D341Med (cell line): ENCODE measurements at regions not wholly inside any gene's neighbourhood (a gene's known extent, or its start where the extent isn't known, plus 50 kb on each side); places are given as distances from the start of the nearest gene placed in this dataset.
A peak's percentile ranks its signal among the peaks of the same experiment; 100 is the strongest.

Source experiments
- DNase-seq: peaks from one replicate; pipeline ENCODE4 v3.0.0; 2012; ENCODE audit warnings: low spot score

DNA sequence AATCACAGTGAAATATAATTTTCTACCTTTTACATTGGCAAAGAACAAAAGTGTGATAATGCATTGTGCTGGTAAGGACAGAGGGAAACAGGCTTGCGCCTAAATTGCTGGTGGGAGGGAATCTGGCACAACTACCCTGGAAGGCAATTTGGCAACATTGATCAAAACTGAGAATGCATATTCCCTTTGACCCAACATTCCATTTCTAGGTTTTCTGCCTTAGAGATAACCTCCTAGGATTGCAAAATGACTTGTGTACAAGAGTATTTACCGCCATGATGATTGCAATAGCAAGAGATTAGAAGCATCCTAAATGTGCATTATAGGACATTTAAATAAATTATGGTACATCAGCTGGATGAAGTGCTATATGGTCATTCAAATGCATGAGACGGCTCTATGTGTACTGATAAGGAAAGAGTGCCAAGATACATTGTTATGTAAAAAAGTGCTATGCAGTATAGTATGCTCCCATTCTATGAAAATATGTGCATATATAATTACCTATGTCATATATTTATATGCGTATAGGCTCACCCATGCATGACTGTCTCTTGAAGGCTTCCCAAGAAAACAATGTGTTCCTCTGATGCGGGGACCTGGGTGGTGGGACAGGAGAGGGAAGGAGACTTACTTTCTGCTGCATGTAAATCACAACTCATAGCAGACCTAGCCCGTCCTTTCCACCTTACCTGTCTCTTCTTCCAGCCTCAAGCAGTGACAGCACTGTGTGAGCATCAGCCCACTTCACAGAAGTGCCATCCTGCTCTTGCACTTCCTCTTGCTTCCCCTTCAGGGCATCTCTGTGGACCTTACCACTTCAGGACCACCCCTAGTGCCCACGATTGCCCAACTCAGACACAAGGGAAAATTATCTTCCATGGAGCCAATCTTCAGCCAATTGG is 249.9 kb upstream of the TLE3 start:
- DNase-seq: peak; percentile 4

DNA sequence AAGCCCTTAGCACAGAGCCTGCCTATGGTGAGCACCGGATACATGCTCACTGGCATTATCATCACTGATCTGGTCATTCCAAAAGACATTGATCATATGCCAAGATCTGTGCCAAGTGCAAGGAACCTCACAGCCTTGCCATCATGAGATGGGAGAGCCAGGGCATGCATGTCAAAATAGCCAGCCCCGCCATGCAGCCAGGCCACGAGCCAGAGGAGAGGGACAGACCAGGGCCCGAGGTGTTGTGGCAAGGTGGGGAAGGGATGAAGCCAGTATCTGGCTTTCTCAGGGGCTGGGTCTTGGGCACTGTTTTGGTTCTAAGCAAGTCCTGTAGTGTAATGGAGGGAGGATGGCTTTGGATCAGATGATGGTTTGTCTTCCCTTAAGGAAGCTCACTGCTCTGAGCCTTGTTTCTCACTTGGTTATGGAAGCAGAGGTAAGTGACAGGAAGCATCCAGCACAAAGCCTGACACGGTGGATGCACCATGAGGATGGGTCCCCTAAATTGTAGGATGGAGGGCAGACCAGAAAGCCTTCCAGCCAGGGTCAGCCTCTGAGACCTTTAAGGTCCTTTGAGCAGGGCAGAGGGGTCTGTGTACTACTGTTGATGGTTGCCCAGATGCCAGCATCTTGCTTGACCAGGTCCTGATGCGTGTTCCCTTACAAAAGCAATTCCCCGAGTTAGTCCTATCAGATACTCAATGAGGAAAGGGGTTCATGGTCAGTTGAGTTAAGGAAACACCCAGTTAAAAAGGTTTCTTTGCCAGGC is 247.7 kb upstream of the TLE3 start:
- DNase-seq: peak; percentile 11

DNA sequence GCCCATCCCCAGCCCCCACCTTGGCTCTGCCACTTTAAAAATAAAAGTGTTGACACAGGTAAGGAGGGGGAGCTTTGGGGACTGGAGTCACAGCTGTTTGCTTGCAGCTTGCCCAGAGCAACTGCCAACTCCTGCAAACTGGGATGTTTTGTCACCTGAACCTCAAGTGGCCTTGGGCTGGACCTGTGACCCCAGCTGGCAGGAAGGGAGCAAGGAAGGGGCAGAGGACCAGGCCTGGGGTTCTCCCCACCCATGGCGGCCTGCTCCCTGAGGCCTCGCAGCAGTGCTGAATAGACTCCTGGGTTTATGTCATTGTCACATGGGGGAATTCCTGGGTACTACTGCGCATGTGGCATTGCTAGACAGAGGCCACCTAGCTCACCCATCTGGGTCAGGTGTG is 246.9 kb upstream of the TLE3 start:
- peak; percentile 69 for DNase-seq

DNA sequence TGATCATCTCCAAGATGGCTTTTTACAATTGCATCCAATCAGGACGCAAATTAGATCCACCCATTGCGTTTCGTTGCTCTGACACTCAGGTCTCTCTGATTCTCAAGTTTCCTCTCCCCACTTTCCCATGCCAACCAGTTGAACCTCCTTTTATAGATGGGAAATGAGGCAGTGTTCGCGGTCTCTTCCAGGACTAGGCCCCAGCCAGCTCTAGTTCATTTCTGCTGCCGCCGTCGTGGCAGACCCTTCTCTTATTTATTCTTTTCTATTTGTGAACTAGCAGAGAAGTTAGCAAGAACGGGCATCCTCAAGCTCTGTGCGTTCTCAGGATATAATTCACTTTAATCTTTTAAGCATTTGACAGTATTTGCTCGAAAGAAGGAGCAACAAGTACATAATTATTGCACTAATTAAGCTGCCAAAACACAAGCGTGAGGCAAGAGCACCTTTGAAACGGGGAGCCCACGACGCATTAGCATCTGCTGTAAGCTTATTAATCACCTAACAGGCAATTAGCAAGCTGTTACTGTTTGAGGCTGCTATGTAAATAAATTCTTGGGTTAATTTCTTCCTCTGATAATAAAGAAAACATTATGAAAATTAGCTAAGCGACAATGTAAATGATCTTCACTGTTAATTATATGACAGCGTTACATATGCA is 246.4 kb upstream of the TLE3 start:
- DNase-seq: peak; percentile 65

DNA sequence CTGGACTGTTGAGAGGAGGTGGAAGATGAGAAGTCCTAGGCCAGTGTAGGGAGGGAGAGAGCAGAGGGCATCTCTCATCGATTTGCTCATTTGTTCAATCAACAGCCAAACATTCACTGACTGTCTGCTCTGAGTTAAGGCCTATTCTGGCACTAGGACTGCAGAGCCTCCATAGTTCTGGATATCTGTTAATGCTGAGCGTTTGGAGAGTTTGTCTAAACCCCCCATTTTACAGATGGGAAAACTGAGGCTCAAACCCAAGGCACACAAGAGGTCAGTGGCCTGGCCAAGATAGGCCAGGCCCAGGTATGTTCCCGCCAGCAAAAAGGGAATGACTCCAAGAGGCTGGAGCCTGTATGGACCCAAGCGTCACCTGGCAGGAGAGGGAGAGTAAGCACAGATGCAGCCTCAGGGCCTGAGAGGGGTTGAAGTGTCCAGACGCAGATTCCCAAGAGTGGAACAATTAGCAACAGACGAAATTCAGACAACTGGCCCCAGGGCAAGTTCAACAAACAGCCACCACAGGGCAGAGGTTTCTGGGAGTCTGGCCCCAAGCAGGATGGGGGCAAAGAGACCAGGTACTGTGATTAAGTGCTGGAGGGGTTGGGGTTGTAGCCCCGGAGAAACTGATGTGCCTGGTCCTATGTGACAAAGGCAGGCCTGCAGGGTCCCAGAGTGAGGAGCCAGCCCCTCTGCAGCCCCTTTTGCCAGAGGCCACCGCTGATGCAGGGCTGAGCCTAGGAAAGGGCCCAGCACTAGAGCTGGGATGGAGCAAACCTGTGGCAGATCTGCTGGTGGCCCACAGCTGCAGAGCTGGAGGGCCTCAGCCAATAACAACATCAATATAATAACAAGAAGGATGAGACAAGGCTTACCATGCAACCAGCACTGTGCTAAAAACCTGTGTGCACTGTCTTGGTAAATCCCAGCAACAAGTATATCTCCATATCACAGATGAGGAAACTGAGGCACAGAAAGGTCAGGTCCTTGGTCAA is 245.1 kb upstream of the TLE3 start:
- peak; percentile 3 for DNase-seq

DNA sequence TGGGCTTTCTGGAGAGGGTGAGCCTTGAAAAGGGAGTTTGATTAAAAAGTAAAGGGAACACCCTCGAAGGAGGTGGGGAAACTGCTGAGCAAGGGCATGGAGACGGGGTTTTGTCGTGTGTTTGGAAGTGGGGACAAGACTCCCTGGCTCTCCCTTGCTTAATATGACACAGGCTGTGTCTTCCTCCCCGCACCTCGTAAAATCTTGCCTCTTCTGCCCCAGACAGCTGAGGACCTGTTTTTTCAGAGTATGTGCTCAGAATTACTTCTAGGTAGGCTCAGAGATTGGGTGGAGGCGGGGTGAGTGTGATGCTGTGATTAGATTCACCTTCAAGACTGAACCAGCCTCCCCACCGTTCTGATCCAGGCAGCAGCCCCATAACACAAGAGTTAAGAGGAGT is 244.4 kb upstream of the TLE3 start:
- peak; percentile 1 for DNase-seq

DNA sequence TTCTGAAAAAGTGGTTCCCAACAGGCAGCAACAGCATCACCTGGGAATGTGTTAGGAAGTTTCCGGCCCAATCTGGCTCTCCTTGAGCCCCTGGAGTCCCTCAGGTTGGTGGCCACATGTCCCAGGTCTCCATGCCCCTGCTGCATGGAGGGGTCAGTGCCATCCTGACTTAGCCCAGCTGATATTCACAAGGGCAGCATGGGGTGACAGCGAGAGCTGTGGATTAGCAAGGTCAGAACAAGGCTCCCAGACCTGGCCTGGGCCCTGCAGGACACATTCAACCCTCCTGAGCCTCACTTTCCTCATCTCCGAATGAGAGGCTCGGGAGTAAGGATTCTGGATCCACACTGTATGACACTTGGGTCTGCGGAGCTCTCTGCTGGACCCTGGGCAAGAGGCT is 243.8 kb upstream of the TLE3 start:
- DNase-seq: peak; percentile 1

DNA sequence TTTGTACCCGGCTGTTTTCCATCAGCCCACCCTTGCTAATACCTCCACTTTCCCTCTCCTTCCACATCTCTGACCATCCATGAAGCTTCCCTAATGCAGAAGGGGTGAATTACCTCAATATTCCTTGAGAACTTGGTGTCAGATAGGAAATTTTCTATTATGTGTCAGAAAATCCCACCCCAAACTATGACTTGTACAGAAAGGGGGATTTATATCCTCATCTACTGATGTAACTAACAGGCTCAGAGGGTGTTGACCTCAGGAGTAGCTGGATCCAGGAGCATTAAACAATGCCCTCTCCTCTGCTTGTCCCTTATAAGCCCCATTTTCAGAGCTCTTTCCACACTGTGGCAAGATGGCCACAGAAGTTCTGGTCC is 242.8 kb upstream of the TLE3 start:
- DNase-seq: peak; percentile 5

DNA sequence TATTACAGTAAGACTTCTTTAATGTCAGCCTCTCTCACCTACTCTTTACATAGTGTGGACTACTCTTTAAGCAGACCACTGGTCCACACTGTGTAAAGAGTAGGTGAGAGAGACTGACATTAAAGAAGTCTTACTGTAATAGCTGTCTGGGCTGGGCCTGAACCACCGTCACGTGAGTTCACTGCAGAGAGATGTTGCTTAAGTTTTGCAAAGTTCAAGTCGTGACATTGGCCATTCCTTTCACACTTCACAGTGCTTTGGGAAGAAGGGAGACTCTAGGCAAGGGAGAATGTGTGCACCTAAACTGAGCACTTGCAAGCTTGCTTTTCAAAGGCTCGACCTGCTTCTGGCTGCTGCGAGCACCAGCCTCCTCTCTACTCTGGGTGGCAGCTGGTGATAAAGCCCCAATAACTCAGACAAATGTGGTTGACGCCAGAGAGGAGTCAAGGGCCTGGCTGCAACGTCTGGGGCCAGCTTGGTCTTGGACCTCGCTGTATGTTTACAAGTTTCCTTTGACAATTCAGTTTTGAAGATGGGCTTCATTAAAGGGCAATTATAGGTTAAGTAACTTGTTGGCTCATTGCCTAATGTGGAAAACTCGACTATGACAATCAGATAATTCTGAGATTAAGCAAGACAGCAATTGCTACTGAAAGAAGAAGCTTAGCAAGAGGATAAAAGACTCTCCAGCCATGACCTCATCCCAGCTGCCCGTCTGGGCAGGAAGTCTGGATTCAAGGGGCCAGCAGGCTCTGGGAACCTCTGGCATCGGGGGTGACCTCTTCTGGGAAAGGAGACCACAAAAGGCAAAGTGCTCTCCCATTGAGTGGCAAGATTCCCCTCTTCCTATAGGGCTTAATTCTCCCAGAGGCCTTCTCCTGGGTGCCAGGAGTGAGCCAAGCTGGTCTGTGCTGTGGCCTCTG is 242.1 kb upstream of the TLE3 start:
- DNase-seq: peak; percentile 84

DNA sequence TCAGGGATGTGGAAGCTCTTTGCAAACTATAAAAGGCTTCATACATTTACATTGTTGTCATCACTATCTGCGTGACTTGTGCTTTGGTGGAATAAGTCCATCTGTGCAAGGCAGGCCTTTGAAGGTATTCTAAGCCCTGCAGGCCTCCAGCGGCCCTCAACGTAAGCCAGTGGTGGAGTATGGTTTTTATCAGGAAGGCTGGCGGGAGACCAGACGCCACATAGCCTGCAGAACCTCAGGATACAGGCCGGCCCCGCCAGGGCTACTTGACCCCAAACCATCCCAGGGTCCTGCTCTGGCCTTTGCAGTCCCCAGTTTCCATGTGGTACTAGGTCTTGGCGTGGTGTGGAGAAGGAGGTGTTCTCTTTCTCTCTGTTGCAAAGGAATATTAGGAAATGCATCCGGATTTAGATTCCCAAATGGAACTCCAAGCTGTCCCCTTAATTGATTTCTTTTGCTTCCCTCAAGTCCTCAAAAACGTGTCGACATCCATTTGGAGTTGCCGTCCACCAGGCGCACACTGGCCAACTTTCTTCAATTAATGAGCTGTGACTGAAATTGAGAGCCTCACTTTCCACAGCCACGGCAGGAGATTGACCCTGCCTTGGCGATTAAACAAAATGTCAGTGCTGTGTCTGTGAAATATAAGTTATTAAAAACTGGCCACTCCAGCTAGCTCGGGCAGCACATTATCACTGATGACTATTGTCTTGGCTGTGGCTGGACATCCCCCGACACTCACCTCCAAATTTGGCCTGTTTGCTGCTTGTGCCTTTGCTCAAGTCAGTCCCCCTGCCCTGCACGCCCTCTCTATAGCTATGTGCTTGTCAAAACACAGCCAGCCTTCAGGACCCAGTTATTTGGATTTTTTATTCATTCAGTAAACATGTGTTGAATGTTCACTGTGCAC is 239.8 kb upstream of the TLE3 start:
- no peak for DNase-seq

DNA sequence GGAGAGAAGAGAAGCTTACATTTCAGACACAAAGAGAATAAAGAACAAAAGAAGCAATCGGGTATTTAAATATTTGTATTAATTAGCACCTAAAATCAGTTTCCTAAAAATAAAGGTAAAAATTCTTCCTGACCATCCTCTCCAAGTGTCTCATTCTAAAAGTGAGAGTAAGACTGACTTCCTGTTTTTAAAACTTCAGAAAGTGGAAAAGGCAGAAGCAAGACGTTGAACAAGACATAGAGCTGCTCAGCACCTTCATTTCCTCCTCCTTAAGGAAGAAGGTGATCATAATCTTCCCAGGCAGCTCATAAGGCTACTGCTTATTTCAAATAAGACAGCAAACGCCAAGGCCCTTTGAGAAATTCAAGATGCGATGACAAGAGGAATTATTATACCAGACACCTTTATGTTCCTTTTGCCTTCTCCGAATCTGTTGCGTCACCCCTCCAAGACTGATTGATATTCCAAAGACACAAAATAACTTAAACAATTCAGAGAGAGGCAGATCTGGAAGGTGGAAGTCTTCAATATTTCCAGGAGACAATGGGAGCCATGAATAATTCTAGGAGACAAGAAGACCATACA is 238.8 kb upstream of the TLE3 start:
- no peak for DNase-seq

DNA sequence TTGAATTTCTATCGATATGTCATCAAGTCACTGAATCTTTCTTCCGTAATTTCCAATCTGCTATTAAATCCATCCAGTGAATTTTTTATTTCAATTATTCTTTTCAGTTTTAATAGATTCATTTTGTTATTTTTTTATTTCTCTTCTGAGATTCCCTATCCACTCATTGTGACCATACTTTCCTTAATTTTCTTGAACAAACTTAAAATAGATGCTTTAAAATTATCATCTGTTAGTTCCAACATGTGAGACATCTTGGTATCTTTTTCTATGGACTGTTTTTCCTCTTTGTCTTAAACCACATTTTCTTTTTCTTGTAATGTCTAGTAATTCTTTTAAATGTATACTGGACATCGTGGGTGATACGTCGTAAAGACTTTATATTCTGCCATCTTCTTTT is 236.6 kb upstream of the TLE3 start:
- no peak for DNase-seq

DNA sequence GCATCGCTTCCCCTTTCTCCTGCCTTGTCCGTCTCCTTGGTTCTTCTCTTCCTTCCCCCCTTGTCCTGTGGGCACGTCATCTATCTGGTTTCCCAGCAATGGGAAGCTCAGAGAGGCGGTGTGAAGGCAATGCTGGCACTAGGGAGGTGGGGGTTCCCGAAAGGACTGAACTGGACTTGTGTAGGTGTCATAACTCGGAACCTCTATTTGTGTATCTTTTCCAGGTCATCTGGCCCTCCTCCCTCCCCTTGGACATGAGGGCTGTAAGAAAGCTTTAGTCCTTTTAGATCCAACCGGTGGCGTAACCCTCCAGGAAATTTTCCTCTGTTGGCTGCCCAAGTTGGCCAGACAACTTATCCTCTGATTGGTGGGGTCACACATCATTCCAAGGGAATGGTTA is 231.5 kb upstream of the TLE3 start:
- no peak for DNase-seq

DNA sequence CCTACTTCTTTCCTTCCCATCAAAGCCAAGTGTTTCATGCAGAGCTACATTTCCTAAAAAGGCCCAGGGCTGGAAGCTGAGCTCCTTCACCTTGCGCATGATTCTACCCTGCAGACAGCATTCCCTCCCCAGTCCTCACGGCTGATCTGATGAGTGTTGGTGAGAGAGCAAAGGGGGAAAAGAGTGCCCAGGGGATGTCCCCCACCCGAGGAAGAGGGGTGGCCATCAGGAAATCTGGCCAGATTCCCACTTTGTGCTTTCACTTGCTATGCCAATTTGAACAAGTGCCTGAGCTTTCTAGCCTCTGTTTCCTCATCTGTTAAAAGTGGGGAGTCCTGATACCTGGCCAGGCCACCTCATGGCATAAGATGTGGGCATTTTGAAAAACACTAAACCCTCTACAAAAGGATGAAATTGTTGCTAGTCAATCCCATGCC is 231.0 kb upstream of the TLE3 start:
- DNase-seq: no peak

DNA sequence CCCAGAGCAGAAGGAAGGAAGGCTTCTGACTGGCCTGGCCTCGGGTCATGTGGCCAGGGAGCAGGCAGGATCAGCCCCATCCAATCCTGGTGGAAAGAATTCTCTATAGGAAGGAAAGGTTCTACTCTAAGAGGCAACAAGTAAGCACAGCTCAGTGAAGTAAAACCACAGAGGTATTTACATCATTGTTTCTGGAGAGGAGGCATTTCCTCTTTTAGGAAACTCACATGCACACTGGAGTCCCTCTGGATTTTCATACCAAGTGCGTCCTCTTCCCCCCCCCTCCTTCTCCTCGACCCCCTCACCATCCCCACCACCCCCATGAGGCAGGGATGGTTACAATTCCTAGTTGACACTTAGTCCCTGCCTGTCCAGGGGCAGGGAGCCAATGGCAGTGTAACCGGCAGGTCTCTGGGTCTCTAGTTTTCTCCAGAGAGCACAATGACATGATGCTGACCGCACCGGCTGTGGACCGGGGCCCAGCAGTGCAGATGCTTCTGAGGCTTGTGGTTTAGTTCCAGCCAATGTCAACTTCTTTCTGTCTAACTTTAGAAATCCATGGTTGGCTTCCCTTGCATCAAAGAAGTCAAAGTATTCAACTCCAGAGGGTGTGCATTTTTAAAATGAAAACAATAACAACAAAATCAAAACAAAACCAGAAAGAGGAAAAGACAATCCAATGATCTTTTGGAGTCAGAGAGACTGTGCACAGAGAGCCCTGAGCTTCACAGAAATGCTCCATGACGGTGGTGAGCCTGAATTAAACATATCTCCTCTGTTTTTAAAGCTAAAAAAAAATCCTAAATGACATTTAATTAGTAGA is 230.3 kb upstream of the TLE3 start:
- DNase-seq: no peak

DNA sequence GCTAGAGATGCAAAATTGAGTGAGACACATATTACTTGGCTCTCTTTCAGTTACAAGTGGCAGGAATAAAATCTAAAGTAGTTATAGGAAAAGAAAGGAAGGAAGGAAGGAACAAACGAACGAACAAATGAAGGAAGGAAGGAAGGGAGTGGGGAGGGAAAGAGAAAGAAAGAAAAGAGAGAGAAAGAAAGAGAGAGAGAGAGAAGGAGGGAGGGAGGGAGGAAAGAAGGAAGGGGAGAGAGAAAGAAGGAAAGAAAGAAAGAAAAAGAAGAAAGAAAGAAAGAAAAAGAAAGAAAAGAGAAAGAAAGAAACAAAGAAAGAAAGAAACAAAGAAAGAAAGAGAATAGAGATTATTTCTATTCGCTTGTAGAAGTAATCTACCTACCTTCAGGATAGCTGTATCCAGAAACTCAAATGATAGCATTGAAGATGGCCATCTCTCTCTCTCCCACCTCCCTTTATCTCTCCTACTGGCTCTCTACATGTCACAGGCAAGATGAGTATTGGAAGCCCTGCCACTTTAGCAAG is 229.7 kb upstream of the TLE3 start:
- no peak for DNase-seq

DNA sequence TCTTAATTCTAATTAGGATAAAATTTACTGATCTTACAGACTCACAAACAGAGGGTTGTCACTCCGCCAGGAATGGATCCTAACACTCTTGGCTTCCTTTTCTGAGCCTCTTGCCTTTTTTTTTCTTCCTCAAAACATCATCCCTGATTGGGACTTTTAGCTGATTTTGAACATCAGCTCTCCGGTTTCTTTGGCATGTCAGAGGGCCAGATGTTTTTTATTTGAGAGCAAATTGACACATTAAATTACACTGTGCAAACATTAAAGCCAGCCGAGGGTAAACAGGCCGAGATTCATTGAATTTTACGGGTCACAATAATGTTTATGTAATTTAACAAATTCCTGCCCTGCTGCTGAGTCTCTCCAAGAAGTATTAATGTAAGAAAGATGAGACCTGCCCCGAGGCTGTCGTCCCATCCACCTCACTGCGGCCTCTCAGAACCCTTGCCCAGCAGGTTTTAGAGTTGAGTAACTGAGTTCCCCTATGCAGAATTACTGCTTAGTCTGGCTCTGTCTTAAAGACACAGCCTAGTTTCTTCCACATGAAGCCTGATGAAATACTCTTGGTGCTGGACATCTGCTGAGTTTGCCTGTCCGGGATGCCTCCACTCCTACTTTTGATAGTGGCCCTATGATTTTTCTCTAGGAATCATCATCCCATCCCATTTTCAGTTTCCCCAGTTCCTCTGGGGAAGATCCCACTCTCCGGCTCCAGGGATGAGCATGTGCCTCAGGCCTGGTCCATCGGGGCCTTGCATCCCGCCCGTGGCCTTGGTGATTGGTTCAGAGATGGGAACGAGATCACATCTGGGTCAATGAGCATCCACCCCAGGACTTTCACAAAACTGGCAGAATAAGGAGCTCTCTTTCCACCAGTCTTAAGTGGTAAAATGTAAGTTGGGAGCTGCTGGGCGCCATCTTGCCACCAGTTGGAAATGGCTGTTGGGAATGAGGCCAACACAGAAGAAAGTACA is 226.6 kb upstream of the TLE3 start:
- peak; percentile 54 for DNase-seq
